Stimulated activated CD8-positive, alpha-beta memory T cell treated with anti-CD3 and anti-CD28 coated beads, Interleukin-15, amount 100 ng/mL, for 1 hour (primary cell): ENCODE measurements at regions not wholly inside any gene's neighbourhood (a gene's known extent, or its start where the extent isn't known, plus 50 kb on each side); places are given as distances from the start of the nearest gene placed in this dataset.

Experiments
- DNase-seq: peaks from one replicate; pipeline ENCODE4 v3.0.0-alpha.2; 2020; ENCODE audit warnings: low read depth

DNA sequence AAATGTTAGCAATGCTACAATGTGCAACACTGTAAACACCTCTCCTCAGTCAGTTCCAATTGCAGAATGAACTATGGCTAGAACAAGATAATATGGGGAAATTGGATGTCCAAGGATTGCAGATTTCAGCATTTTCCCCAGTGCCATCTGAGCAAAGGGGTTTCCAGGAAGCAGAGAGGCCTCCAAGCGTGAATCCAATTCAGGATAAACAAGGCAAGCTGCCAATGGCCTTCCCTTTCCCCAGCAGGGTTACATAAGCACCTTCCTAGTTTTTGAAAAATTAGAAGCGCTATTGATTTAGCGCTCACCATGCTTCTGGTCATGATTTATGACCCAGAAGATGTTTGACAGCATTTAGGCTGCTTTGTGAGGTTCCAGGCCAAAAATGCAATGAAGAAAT, 223.0 kb upstream of the GATB start:
- DNase-seq: no peak

DNA sequence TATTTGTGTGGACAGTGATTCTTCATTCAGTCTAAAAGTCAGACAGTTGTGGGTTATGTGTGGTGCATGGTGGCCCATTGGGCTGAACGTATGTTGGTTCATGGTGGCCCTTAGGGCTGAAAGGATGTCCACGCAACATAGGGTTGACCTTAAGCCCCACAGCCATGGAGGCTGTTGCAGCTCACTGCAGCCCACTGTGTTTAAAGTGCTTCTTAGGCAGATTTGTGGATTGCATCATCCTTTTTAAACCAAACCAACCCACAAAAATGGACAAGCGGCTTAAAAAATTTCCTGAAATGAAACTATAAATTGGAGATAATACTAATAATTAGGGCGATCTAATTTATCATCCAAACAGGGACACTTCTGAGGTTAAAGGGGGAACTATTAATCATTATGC, 219.0 kb upstream of the GATB start:
- DNase-seq: no peak

DNA sequence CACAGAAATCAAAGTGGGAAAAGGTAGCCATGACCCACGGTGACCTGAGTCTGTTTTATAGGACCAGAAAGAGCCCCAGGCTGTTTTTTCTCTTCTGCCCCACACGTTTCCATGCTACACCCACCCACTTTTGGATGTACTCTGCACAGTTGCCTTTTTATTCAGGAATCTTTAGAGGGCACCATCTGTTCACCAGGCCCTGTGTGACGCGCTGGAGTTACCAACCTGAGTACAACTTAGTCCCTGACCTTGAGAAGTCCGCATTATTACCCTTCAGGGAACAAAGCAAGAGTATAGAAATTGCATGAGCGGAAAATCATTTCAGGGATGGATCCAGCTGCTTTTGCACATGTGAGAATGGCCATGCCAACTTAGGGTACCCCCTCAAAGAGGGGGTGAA, 207.8 kb upstream of the GATB start:
- DNase-seq: no peak

DNA sequence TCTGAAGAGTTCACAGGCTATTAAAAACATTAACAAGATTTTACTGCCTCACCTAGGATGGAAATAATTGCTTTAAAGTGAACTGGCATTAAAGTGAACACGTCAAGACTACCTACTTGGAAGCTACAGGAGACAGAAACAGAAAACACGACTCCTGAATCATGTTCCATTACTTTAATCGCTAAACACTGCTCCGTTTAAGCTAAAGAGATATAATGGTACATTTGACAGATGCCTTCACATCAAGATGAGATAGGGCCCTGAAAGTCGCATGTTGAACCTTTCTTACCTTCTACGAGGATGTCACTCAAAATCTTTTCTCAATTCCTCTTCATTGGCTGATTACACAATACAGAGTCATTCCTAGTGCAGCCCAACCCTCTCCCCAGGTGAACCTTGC, 206.3 kb upstream of the GATB start:
- DNase-seq: no peak

DNA sequence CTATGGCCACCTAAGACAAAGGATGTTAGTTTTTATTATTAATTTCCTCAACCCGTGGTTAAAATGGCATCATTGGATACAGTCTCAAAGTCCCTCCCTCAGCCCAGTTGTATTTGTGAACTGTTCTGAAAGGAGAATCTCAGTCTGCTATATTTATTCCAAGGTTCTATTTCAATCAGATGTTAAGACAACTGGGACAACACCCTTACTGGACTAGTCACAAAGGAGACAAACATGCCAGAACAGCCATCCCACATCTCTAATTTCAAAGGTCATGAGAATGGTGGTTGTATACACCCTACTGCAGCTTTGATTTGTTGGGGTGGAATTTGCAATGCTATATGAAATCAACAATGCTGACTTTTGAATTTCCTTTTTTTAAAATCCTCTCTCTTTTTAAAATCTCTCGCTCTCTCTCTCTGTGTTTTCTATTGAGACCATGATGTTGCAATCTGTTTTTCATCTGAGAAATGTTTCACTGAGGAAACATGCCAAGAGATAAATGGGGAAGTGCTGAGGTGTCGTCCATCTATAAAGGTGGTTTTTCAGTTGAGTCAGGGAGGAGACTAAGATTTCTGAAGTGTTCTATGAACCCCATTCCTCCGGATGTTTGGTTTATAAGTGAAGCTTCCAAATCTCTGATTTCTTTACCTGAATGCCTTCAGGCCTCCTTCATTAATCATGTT, 201.5 kb upstream of the GATB start:
- DNase-seq: no peak

DNA sequence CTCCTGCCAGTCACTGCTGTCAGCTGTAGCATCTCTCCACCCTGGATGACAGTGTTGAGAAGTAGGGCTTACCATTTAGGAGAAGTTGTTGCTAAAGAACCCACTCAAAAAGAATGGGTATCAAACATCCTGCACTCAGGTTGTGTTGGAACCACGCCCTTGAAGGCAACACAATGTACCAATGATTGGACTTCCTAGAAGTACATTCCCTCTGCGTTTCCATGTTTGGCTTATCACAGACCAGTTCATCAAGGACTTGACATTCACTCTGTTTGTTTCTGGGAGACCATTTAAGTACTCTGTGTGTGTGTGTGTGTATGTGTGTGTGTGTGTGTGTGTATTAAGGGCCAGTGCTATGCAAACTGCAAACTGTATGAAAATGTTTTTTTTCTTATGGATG, 200.6 kb upstream of the GATB start:
- DNase-seq: no peak

DNA sequence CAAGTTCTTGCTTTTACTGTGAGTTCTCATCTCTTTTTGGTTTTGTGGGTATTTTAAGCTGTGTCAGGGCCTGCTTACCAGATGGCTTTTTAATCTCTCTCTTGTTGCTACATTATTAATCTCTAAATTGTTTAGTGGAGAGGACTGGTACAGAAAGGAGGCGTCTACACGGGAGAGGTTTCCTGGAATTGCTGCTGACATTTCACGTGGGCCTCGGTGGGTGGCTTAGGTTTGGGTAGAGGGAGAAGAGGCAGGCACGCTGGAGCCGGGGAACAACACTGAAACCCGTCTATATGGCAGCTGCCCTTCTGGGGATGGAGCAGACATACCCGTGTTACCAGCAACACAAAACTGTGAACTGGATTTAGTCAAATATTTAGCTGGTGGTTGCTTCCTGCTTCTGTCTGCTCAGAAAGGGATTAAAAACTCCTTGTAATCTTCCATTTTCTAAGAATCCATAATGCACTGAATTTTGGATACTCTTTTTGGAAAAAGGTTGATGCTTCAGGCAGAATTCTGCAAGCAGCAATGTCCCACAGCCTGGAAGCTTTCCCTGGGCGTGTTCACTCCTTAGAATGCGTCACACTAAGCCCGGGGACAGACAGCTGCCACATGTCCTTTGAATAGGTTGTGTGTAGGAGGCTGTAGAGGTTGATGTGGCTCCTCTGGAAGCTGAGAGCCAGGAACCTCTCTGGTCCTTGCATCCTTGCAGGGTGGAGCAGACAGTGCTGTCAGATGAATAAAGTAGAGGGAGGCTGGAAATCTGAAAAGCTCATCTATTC, 199.8 kb upstream of the GATB start:
- no peak for DNase-seq

DNA sequence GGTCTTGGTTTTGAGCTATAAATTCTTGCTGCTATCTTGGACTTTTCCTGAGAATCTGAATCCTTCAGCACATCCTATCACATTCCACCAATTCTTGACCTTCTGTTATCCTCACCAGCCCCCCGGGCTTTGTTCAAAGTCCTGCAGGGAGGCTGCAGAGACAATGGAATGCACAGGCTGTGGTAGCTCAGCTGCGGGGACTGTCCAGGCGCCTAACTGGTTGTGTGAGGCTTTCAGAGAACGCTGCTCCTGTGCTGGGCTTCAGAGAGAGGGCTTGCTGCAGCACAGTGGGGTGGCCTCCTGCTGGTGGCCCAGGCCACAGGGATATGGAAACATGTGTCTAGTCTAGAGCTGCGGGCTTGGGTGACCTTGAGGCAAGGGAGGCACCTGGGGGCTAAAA, 196.3 kb upstream of the GATB start:
- no peak for DNase-seq

DNA sequence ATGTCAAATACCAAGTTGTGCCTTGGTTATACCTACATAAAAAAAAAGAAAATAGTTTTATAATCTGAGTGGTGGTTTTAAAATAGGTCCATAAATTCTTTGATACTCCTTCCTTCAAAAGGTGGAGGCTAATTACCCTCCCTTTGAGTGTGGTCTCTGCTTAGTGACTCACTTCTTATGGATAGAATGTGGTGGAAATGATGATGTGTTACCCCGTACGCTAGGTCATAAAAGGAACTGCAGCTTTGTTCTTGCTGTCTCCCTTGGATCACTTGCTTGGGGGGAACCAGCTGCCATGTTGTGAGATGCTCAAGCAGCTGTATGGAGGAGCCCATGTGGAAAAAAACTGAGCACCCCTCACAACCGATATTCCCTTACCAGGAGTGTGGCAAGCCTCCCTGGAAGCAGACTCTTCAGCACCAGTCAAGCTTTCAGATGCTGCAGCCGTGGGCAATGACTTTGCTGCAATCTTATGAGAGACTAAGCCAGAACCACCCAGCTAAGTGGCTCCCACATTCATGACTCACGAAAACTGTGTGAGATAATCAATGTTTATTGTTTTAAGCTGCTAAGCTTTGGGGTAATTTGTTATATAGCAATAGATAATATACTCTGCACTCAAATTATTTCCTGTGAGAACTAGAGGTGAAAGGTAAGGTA, 195.0 kb upstream of the GATB start:
- DNase-seq: no peak

DNA sequence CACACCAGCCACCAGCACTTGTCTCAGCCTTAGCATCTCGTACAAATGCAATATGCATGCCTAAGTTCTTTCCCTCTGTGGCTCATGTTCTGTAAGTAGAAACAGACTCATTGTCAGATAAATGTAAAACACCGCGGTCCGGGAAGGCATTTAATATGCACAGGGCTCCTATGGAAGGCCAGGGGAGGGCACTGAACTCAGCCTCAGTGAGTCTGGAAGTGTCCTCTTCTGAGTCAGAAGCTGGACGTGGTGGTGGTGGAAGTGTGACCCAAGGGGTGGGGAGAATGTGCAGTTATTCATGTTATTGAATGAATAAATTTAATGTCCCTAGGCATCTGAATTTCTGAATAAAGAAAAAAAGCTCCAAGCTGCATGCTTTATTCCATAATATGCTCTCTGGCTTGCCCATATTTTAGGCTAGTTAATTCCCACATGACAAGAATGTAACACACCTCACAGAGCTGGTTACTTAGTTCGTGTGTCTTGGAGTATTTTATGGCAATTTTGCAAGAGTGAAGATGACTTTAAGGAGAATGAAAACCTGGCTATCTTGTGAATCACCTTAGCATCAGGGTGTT, 193.1 kb upstream of the GATB start:
- no peak for DNase-seq

DNA sequence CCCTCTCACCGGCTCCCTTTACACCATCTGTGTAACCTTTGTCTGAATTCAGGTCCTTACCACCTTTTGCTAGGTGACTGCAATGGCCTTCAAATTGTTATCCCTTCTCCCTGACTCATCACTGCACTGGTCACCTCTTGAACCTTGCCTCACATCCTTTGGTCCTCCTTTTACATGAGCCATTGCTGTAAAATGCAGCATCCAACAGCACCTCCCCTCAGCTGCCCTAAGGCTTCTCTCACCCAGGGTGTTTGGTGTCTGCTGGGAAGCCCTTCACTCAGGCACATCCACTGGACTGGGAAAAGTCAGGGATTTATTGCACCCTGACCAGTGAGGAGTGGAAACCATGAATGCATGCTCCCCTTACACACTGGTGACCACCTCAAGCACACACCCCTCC, 192.5 kb upstream of the GATB start:
- no peak for DNase-seq

DNA sequence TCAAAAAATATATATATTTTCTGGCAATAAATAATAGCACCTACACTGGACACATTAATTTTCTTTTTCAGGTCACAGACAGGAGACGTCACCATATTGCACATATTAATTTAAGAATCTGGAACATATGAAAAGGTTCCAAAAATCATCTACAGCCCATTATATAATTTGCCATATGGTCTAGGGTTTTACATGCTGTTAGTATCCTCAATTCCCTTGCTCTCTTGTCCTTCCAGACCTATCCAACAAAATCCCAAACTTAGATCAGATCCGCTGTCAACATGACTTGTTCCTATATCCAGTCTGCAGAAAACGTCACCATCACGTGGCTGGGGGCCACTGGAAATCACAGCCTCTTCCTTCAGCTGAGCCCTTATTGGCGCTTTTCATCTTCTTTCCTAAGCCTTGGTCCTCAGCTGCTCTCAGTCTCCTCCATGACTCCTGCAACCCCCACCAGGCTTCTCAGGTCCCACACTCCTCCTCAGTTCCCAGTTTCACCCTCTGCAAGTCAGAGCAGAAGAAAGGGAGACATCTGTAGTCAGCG, 192.0 kb upstream of the GATB start:
- DNase-seq: no peak

DNA sequence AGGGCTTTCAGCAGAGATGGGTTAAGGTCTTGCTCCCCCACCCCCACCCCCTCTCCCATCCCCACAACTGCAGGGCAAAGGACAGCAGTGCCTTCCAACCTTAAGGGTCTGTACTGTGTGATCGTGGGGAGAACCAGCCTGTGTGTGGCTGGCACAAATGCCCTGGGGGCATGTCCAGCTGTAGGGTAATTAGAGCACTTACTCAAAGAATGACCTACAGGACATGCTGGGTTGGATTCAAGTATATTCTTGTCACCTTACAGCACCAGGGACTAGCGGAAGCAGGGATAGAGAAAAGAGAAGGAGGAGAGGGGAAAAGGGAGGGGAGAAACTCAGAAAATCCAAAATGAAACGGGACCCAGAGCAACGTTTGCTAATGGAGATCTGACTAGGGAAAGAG, 191.3 kb upstream of the GATB start:
- no peak for DNase-seq

DNA sequence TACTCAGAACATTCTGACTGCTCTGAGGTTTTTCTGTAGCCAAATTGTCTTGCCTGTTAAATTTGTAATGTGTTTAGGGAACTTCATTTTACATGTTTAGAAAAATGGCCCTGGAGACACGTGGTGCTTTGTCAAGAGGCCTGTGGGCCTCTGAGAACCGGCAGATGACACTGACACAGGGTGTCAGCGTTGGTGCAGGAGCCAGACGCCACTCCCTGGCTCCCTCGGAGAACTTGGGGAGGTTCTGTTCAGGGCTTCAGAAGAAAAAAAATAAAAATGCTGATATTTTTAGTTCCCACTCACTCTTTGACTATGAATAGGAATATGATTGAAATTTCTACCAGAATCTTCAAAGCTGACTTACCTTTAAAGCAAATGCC, 190.9 kb upstream of the GATB start:
- no peak for DNase-seq

DNA sequence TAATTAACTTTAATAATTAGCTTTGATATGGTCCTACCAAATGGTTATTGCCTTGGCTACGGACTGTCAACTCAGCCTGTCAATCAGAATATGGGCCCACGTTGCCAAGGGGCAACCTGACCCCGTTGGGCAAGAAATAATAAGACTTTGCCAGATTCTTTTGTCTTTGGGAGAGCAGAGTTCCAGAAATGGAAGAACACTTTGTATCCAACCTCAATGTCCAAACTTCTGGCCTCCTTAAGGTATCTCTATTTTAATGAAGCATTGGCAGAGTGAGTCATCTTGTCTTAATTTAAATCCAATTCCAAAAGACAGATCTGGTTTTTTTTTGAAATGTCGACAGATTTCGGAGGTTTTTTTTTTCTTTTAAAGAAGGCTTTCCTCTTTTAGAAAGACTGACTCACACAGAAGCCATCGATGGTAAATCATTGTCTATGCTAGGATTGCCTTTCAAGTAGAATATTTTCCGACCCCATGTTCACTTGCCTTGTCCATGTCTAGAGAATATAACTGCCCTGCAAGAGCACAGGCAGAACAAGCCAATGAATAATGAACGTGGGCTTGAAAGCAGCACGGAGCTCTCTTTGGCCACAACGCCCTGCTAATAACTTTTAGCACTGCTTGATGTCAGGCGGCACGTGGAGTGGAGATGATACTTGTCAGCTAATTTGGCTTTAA, 190.3 kb upstream of the GATB start:
- no peak for DNase-seq

DNA sequence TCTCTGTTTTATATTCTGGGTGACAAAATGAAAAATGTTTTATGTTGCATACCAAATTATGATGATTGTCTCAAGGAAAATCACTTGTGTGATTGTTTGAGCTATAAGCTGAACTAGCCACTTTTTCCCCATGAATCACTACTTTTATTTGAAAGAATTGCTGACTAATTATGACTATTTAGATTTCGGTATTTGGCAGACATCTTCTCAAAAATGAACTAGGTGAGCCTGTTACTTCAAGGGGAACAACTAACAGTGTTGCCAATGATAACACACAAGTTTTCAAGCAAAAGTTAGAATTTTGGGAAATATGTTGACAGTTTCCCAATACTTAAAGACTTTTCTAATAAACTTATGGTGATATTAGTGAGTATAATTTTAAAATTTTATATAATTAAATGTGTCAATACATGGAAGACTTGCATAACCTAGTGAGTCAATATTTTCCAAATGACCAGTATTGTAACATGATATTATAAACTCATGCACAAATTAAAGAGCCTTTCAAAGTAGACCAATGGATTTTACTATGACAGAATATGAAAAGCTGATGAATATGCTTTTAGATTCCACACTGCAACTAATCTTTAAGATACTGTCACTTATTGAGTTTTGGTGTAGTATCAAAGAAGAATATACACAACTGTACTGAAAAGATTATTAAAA, 187.7 kb upstream of the GATB start:
- no peak for DNase-seq

DNA sequence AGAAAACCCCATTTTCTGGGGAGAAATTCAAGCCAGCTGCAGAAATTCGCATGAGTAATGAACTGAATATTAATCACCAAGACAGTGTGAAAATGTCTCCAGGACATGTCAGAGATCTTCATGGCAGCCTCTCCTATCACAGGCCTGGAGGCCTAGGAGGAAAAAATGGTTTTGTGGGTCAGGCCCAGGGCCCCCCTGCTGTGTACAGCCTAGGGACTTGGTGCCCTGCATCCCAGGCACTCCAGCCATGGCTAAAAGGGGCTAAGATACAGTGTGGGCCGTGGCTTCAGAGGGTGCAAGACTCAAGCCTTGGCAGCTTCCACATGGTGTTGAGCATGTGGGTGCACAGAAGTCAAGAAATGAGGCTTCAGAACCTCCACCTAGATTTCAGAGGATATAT, 185.9 kb upstream of the GATB start:
- no peak for DNase-seq

DNA sequence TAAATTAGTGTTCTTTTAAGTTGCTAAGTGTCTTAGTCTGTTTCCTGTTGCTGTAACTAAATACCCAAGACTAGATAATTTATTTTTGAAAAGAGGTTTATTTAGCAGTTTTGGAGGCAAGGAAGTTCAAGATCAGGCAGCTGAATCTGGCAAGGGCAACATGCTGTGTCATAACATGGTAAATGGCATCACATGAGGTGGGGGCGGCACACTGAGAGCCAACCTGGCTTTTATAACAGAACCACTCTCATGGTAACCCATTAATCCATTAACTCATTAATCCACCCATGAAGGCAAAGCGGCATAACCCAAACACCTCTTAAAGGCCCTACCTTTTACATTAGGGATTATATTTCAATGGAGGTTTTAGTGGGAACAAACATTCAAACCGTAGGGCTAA, 182.2 kb upstream of the GATB start:
- no peak for DNase-seq

DNA sequence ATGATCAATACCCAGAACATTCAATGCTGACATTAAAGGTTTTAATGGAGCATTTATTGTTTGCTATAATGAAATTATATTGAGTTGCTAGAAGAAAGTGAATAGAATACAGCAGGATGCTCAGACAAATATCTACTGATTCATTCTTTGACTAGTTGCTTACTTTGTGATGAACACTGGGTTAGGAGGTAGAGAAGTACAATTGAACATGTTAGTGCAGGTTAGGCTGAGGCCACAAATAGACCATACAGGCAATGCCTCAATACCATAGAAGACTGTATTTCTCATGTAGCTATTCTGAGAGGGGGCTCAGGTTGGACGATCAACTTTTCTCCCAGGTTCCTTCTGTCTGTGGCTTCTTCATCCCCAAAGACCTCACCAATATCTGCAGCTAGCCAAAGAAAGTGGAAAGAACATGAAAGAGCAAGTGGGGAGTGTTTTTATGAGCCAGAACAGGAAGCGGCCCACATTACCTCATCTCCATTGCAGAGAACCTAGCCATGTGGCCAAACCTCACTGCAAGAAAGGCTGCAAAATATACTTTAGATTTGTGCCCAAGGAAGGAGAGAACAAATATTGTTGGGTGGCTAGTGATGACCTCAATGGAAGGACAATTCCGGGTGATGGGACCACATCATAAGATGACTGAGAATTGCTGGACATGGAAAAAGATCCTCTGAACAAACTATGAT, 180.3 kb upstream of the GATB start:
- DNase-seq: no peak

DNA sequence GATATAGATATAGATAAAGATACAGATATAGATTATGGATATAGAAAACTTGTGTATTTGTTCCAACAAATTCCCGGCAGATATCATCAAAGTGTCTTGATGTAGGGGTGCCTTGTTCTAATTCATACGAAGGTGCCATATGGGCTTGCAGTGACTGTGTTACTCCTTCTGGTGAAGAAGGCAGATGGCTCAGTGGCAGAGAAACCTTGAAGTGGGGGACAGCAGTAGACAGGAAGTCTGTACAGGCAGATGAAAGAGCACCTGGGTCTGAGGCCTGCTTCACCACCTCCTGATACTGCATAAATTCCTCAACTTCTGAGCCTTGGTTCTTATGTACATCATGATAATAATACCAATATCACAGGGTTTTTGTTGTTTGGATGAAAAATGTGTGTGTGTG, 179.5 kb upstream of the GATB start:
- no peak for DNase-seq

DNA sequence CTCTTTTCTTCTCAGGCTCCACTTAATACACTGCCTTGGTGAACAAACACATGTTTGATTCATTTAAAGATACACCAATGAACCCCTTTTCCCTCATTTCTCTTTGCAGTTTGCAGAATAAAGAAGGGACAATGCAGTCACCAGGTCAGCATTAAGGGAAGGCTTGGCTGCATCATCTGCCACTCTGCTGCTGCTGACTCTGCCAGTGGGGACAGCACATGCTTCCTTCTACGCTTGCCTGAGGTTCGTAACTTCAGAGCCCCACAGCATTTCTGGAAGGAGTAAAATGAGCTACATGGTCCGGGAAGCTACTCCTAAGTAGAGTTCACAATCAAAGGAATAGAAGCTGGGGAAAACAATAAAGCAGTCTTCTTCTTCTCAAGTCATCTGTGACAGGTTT, 178.9 kb upstream of the GATB start:
- DNase-seq: no peak
